SJSA1 (cell line): ENCODE measurements at regions not wholly inside any gene's neighbourhood (a gene's known extent, or its start where the extent isn't known, plus 50 kb on each side); places are given as distances from the start of the nearest gene placed in this dataset.

Experiments used
- DNase-seq, 2 experiments: peaks; one replicate each; pipeline ENCODE4 v3.0.0-alpha.2; 2015 to 2020; ENCODE audit warnings: low spot score in 2 of 2, low read depth in 1 of 2
- H3K27ac ChIP-seq: fragments of 250-450 bp; sonication (Bioruptor Pico); 2 replicates; pipeline ENCODE4 v1.5.1; 2020; ENCODE audit warnings: mild to moderate bottlenecking, moderate library complexity
- H3K27me3 ChIP-seq: fragments of 250-450 bp; sonication (Bioruptor Pico); replicated peaks from 2 replicates; pipeline ENCODE4 v1.5.1; 2020; ENCODE audit warnings: mild to moderate bottlenecking, moderate library complexity
- H3K36me3 ChIP-seq: fragments of 250-450 bp; sonication (Bioruptor Pico); 2 replicates; pipeline ENCODE4 v1.5.1; 2020; ENCODE audit warnings: mild to moderate bottlenecking
- H3K4me1 ChIP-seq: fragments of 250-450 bp; sonication (Bioruptor Pico); replicated peaks from 2 replicates; pipeline ENCODE4 v1.6.1; 2021; ENCODE audit warnings: mild to moderate bottlenecking
- H3K4me3 ChIP-seq: fragments of 250-450 bp; sonication (Bioruptor Pico); 2 replicates; pipeline ENCODE4 v1.5.1; 2020; ENCODE audit warnings: mild to moderate bottlenecking
- H3K9me3 ChIP-seq: fragments of 250-450 bp; sonication (Bioruptor Pico); replicated peaks from 2 replicates; pipeline ENCODE4 v1.5.1; 2020; ENCODE audit warnings: mild to moderate bottlenecking

- H3K9me3 ChIP-seq = no peaks in the 10 kb centered on the region
- H3K4me1 ChIP-seq = no peaks in the 10 kb centered on the region
- no peak overlapping the region for H3K4me3 ChIP-seq
- DNase-seq = no peak
- H3K27ac ChIP-seq = no peak overlapping the region
- H3K36me3 ChIP-seq = no peaks in the 10 kb centered on the region
- H3K27me3 ChIP-seq = no peaks in the 10 kb centered on the region
Observed at GRCh38 chr5:53309653-53310052, 170.8 kb upstream of the FST start.

- H3K27me3 ChIP-seq = no peaks in the 10 kb centered on the region
- H3K4me1 ChIP-seq = no peaks in the 10 kb centered on the region
- H3K36me3 ChIP-seq = no peaks in the 10 kb centered on the region
- DNase-seq = no peak
- H3K27ac ChIP-seq = no peak overlapping the region
- no peaks in the 10 kb centered on the region for H3K9me3 ChIP-seq
- H3K4me3 ChIP-seq = no peak overlapping the region
Observed at GRCh38 chr5:53311681-53312080, 168.7 kb upstream of the FST start.

GRCh38 chr5:53313145-53313544 is 167.3 kb upstream of the FST start:
- Histone ChIP-seq H3K27ac (no peak overlapping the region), H3K36me3 (no peaks in the 10 kb centered on the region), H3K27me3 (no peaks in the 10 kb centered on the region), H3K4me1 (no peaks in the 10 kb centered on the region), H3K9me3 (no peaks in the 10 kb centered on the region), H3K4me3 (no peak overlapping the region)
- no peak for DNase-seq

DNA sequence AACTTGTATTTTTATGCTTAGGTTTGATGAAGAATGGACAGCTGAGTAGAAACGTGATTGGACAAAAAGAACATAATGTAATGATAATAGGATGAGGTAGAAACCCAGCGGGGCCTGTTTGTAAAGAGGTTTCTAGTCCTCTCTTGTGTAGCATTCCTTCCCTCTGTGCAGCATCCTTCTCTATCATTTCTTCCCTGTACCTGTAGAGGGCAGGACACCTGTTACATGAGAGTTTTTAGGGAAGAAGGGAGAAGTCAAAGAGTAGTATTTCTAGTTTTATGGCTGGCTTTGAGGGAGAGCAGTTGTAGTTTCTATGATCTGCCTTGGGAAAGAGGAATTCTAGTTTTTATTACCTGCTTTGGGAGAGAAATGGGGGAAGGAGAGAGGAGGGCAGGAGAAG is 162.1 kb upstream of the FST start:
- H3K4me3 ChIP-seq = no peak overlapping the region
- H3K27me3 ChIP-seq = no peaks in the 10 kb centered on the region
- H3K36me3 ChIP-seq = no peaks in the 10 kb centered on the region
- H3K4me1 ChIP-seq = peaks cover 9% of the 10 kb centered on the region; the same call in 1 of the 2 replicates
- H3K9me3 ChIP-seq = no peaks in the 10 kb centered on the region
- H3K27ac ChIP-seq = no peak overlapping the region
- no peak for DNase-seq

DNA sequence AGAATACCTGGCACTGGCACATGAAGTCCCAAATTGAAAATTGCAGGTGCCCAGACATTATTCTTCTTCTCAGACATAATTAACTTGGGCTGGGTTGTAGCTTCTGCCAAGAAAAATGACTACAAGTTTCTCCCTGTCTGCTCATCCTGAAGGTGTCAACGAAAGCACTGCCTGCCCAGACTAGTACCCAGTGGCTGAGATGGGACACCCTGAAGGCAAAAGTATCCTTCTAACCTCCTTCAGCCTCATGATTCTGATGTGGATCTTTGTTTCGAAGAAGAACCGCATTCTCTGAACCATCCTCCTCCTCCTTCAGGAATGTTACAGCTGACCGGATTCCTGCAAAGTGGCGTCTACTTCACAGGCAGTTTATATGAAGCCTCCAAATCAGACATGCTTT is 161.1 kb upstream of the FST start:
- no peak for DNase-seq
- peaks cover 9% of the 10 kb centered on the region; the same call in 1 of the 2 replicates for H3K4me1 ChIP-seq
- H3K27ac ChIP-seq = no peak overlapping the region
- H3K36me3 ChIP-seq = no peaks in the 10 kb centered on the region
- no peaks in the 10 kb centered on the region for H3K27me3 ChIP-seq
- H3K9me3 ChIP-seq = no peaks in the 10 kb centered on the region
- no peak overlapping the region for H3K4me3 ChIP-seq

- H3K27me3 ChIP-seq = no peaks in the 10 kb centered on the region
- no peak for DNase-seq
- H3K4me1 ChIP-seq = peaks cover 9% of the 10 kb centered on the region; the same call in 1 of the 2 replicates
- H3K36me3 ChIP-seq = no peaks in the 10 kb centered on the region
- no peaks in the 10 kb centered on the region for H3K9me3 ChIP-seq
- no peak overlapping the region for H3K4me3 ChIP-seq
- no peak overlapping the region for H3K27ac ChIP-seq
Observed at GRCh38 chr5:53321073-53321472, 159.4 kb upstream of the FST start.

DNA sequence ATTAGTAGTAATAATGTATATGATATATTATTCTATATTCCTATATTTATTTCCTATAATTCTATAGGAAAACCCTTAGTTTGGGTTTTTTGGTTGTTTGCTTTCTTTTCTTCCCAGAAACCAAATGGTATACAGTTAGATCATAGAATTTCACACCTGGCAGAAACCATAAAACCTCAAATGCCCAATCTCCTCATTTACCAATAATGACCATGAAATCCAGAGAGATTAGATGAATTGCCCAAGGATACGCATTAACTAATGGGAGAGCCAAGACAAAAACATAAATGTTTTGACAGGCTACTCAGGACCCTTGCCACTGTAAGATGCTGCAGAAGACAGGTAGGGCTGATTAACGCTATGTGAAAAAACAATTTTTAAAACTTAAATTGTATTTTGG is 158.7 kb upstream of the FST start:
- H3K27me3 ChIP-seq = no peaks in the 10 kb centered on the region
- peaks cover 9% of the 10 kb centered on the region; the same call in 1 of the 2 replicates for H3K4me1 ChIP-seq
- DNase-seq = no peak
- no peak overlapping the region for H3K27ac ChIP-seq
- no peak overlapping the region for H3K4me3 ChIP-seq
- H3K9me3 ChIP-seq = no peaks in the 10 kb centered on the region
- H3K36me3 ChIP-seq = no peaks in the 10 kb centered on the region

GRCh38 chr5:53322257-53322656 is 158.2 kb upstream of the FST start:
- Histone ChIP-seq H3K27ac (no peak overlapping the region), H3K4me3 (no peak overlapping the region), H3K36me3 (no peaks in the 10 kb centered on the region), H3K9me3 (no peaks in the 10 kb centered on the region), H3K27me3 (no peaks in the 10 kb centered on the region), H3K4me1 (peaks cover 9% of the 10 kb centered on the region; the same call in 1 of the 2 replicates)
- peak in 1 of 2 experiments; percentile 20 for DNase-seq

GRCh38 chr5:53323511-53323910 is 156.9 kb upstream of the FST start:
- peaks cover 9% of the 10 kb centered on the region; the same call in 1 of the 2 replicates for H3K4me1 ChIP-seq
- H3K36me3 ChIP-seq = no peaks in the 10 kb centered on the region
- no peak overlapping the region for H3K4me3 ChIP-seq
- no peaks in the 10 kb centered on the region for H3K9me3 ChIP-seq
- H3K27ac ChIP-seq = no peak overlapping the region
- no peak for DNase-seq
- no peaks in the 10 kb centered on the region for H3K27me3 ChIP-seq

GRCh38 chr5:53323943-53324642 is 156.3 kb upstream of the FST start:
- no peak for DNase-seq
- H3K27me3 ChIP-seq = no peaks in the 10 kb centered on the region
- no peaks in the 10 kb centered on the region for H3K36me3 ChIP-seq
- no peaks in the 10 kb centered on the region for H3K9me3 ChIP-seq
- H3K4me3 ChIP-seq = no peak overlapping the region
- H3K27ac ChIP-seq = no peak overlapping the region
- H3K4me1 ChIP-seq = peaks cover 9% of the 10 kb centered on the region; the same call in 1 of the 2 replicates

GRCh38 chr5:53326424-53327153 is 153.8 kb upstream of the FST start:
- no peaks in the 10 kb centered on the region for H3K9me3 ChIP-seq
- H3K27me3 ChIP-seq = no peaks in the 10 kb centered on the region
- no peak for DNase-seq
- no peak overlapping the region for H3K4me3 ChIP-seq
- no peaks in the 10 kb centered on the region for H3K36me3 ChIP-seq
- H3K4me1 ChIP-seq = peaks cover 12% of the 10 kb centered on the region
- no peak overlapping the region for H3K27ac ChIP-seq

- Histone ChIP-seq H3K9me3 (no peaks in the 10 kb centered on the region), H3K4me1 (peaks cover 6% of the 10 kb centered on the region), H3K27ac (no peak overlapping the region), H3K36me3 (no peaks in the 10 kb centered on the region), H3K4me3 (no peak overlapping the region), H3K27me3 (no peaks in the 10 kb centered on the region)
- no peak for DNase-seq
Observed at GRCh38 chr5:53327811-53328334, 152.6 kb upstream of the FST start.

DNA sequence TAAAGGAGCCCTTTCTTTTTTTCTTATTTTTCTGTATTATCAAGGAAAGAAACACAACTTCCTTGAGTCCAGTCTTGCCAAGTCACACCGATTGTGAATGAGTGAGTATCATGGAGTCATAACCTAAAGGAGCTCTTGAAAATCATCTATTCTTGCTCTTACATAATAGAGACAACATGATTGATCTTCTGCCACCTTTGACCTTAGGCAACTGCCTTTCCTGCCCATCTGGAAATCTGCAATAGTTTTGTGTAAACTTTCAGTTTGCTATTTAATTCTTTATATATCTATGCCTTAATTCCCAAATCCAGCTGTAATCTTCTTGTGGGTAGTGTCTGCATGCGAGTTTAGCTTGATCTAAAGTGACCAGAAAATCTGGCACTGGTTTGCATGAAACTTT is 149.9 kb upstream of the FST start:
- H3K9me3 ChIP-seq = no peaks in the 10 kb centered on the region
- H3K4me1 ChIP-seq = peaks cover 29% of the 10 kb centered on the region
- no peak for DNase-seq
- no peak overlapping the region for H3K27ac ChIP-seq
- no peaks in the 10 kb centered on the region for H3K36me3 ChIP-seq
- no peak overlapping the region for H3K4me3 ChIP-seq
- H3K27me3 ChIP-seq = no peaks in the 10 kb centered on the region

DNA sequence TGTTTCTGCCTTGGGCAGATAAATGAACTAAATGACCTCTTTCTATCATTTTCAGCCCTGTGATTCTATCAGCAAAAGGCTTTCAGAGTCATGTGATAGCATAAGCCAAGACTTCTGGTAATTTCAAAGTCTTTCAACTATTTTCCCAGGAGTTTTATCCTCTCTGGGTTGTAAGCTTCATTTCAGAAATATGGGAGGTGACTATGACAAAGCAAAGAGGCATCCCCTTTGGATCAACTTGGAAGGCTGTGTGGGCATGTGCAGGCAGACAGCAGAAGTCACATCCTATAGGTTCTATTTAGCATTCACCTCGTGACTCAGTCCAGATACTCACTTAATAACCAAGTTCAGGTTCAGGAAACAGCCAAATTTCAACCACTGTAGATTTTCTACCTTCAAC is 149.0 kb upstream of the FST start:
- Histone ChIP-seq H3K4me1 (peaks cover 29% of the 10 kb centered on the region), H3K27me3 (no peaks in the 10 kb centered on the region), H3K36me3 (no peaks in the 10 kb centered on the region), H3K9me3 (no peaks in the 10 kb centered on the region), H3K4me3 (no peak overlapping the region), H3K27ac (no peak overlapping the region)
- DNase-seq = no peak
